ENCODE measurements at regions not wholly inside any gene's neighbourhood (a gene's known extent, or its start where the extent isn't known, plus 50 kb on each side); places are given as distances from the start of the nearest gene placed in this dataset.
"Not testable (repeated sequence)": the region's sequence is repeated elsewhere in the genome, so short reads cannot be mapped to it uniquely, and the experiment has no call there.

- DNase-seq (ENCODE audit: low read depth, low spot score); intact Hi-C loops (cut with micrococcal nuclease); ATAC-seq: not testable (repeated sequence)
Observed at GRCh38 chr9:42461863-42462262, 278.4 kb downstream of the SPATA31A6 start.

GRCh38 chr9:42463981-42464380 is 280.5 kb downstream of the SPATA31A6 start:
- H3K9ac ChIP-seq (ENCODE audit: low read length); POLR2A ChIA-PET; H3K27ac ChIP-seq (ENCODE audit: low read depth, low read length); H3K9me2 ChIP-seq (ENCODE audit: insufficient read depth); H3K36me3 ChIP-seq (ENCODE audit: control insufficient read depth in 1 of 2, insufficient read depth in 2 of 2, low read length in 2 of 2); BruUV-seq (replicated peaks); intact Hi-C loops (cut with micrococcal nuclease); H3K27me3 ChIP-seq (ENCODE audit: insufficient read depth, low read length); ATAC-seq; H3K9me3 ChIP-seq (ENCODE audit: control insufficient read depth in 1 of 2, insufficient read depth in 1 of 2, low read depth in 1 of 2, low read length in 2 of 2); CTCF ChIA-PET; H3K4me3 ChIP-seq (replicated peaks in 1 of 2; ENCODE audit: low read depth in 1 of 2, low read length in 2 of 2); H3K4me1 ChIP-seq (ENCODE audit: control insufficient read depth in 1 of 2, insufficient read depth in 2 of 2, low read length in 2 of 2); H3K4me2 ChIP-seq (ENCODE audit: low read length); RAD21 ChIA-PET (ENCODE audit: low non-redundant PET in 1 of 2, low total read pairs in 2 of 2, uncharacterized antibody in 2 of 2, unreplicated experiment in 2 of 2); H2AFZ ChIP-seq (ENCODE audit: low read depth, low read length, poor library complexity, severe bottlenecking); DNase-seq (ENCODE audit: low read depth, low spot score); H4K20me1 ChIP-seq (ENCODE audit: insufficient read depth); H3K79me2 ChIP-seq (ENCODE audit: insufficient read depth, low read length): not testable (repeated sequence)

More at GRCh38 chr9:42461863-42462262, 278.4 kb downstream of the SPATA31A6 start:
- H3K79me2 ChIP-seq (ENCODE audit: insufficient read depth, low read length); H3K9ac ChIP-seq (ENCODE audit: low read length); H4K20me1 ChIP-seq (ENCODE audit: insufficient read depth); H3K4me3 ChIP-seq (replicated peaks in 1 of 2; ENCODE audit: low read depth in 1 of 2, low read length in 2 of 2); H3K9me2 ChIP-seq (ENCODE audit: insufficient read depth); H3K36me3 ChIP-seq (ENCODE audit: control insufficient read depth in 1 of 2, insufficient read depth in 2 of 2, low read length in 2 of 2); RAD21 ChIA-PET (ENCODE audit: low non-redundant PET in 1 of 2, low total read pairs in 2 of 2, uncharacterized antibody in 2 of 2, unreplicated experiment in 2 of 2); H3K4me2 ChIP-seq (ENCODE audit: low read length); BruUV-seq (replicated peaks); H3K27me3 ChIP-seq (ENCODE audit: insufficient read depth, low read length); H3K4me1 ChIP-seq (ENCODE audit: control insufficient read depth in 1 of 2, insufficient read depth in 2 of 2, low read length in 2 of 2); CTCF ChIA-PET; H3K9me3 ChIP-seq (ENCODE audit: control insufficient read depth in 1 of 2, insufficient read depth in 1 of 2, low read depth in 1 of 2, low read length in 2 of 2); H2AFZ ChIP-seq (ENCODE audit: low read depth, low read length, poor library complexity, severe bottlenecking); H3K27ac ChIP-seq (ENCODE audit: low read depth, low read length); POLR2A ChIA-PET: not testable (repeated sequence)

GRCh38 chr9:42470577-42470976 is 287.1 kb downstream of the SPATA31A6 start:
- DNase-seq (ENCODE audit: low read depth, low spot score), result peak; percentile 22
- H3K4me3 ChIP-seq (replicated peaks in 1 of 2; ENCODE audit: low read depth in 1 of 2, low read length in 2 of 2); H3K9me2 ChIP-seq (ENCODE audit: insufficient read depth); H4K20me1 ChIP-seq (ENCODE audit: insufficient read depth); H3K9me3 ChIP-seq (ENCODE audit: control insufficient read depth in 1 of 2, insufficient read depth in 1 of 2, low read depth in 1 of 2, low read length in 2 of 2); CTCF ChIA-PET; H3K79me2 ChIP-seq (ENCODE audit: insufficient read depth, low read length); BruUV-seq (replicated peaks); intact Hi-C loops (cut with micrococcal nuclease); H3K9ac ChIP-seq (ENCODE audit: low read length); H3K27ac ChIP-seq (ENCODE audit: low read depth, low read length); RAD21 ChIA-PET (ENCODE audit: low non-redundant PET in 1 of 2, low total read pairs in 2 of 2, uncharacterized antibody in 2 of 2, unreplicated experiment in 2 of 2); H3K27me3 ChIP-seq (ENCODE audit: insufficient read depth, low read length); H3K36me3 ChIP-seq (ENCODE audit: control insufficient read depth in 1 of 2, insufficient read depth in 2 of 2, low read length in 2 of 2); H3K4me2 ChIP-seq (ENCODE audit: low read length); POLR2A ChIA-PET; ATAC-seq; H3K4me1 ChIP-seq (ENCODE audit: control insufficient read depth in 1 of 2, insufficient read depth in 2 of 2, low read length in 2 of 2): not testable (repeated sequence)
- peak; percentile 52 to 84 (median 79) for TF ChIP-seq CTCF (IDR thresholded peaks at IDR 0.05 in 2 of 3, conservative IDR thresholded peaks at IDR 0.05 in 1 of 3; ENCODE audit: borderline replicate concordance in 1 of 3, insufficient read depth in 1 of 3, low read depth in 2 of 3, low read length in 2 of 3)
- TF ChIP-seq CBX3 (IDR thresholded peaks at IDR 0.05; ENCODE audit: low read depth), result peak; percentile 67; the same call in 1 of the 2 replicates
- TF ChIP-seq RAD21 (IDR thresholded peaks at IDR 0.05; ENCODE audit: low read depth), result peak; percentile 66
- peak overlapping the region; percentile 42 for H2AFZ ChIP-seq (ENCODE audit: low read depth, low read length, poor library complexity, severe bottlenecking)

- BruUV-seq (replicated peaks); H3K4me3 ChIP-seq (replicated peaks in 1 of 2; ENCODE audit: low read depth in 1 of 2, low read length in 2 of 2); H3K9me3 ChIP-seq (ENCODE audit: control insufficient read depth in 1 of 2, insufficient read depth in 1 of 2, low read depth in 1 of 2, low read length in 2 of 2); DNase-seq (ENCODE audit: low read depth, low spot score); RAD21 ChIA-PET (ENCODE audit: low non-redundant PET in 1 of 2, low total read pairs in 2 of 2, uncharacterized antibody in 2 of 2, unreplicated experiment in 2 of 2); H3K9ac ChIP-seq (ENCODE audit: low read length); H3K27ac ChIP-seq (ENCODE audit: low read depth, low read length); H3K36me3 ChIP-seq (ENCODE audit: control insufficient read depth in 1 of 2, insufficient read depth in 2 of 2, low read length in 2 of 2); H2AFZ ChIP-seq (ENCODE audit: low read depth, low read length, poor library complexity, severe bottlenecking); H3K27me3 ChIP-seq (ENCODE audit: insufficient read depth, low read length); H4K20me1 ChIP-seq (ENCODE audit: insufficient read depth); H3K4me2 ChIP-seq (ENCODE audit: low read length); H3K4me1 ChIP-seq (ENCODE audit: control insufficient read depth in 1 of 2, insufficient read depth in 2 of 2, low read length in 2 of 2); intact Hi-C loops (cut with micrococcal nuclease); CTCF ChIA-PET; H3K9me2 ChIP-seq (ENCODE audit: insufficient read depth); POLR2A ChIA-PET; H3K79me2 ChIP-seq (ENCODE audit: insufficient read depth, low read length): not testable (repeated sequence)
- ATAC-seq, result 0 out of 2 replicates have a peak, but pooled peaks have one; percentile 47
Observed at GRCh38 chr9:42490989-42491388, 307.5 kb downstream of the SPATA31A6 start.

All from HCT116 (cell line).